Stomach (tissue), 4 donors: ENCODE measurements at regions not wholly inside any gene's neighbourhood (a gene's known extent, or its start where the extent isn't known, plus 50 kb on each side); places are given as distances from the start of the nearest gene placed in this dataset.

Experiments
- POLR2A ChIP-seq, 4 donors: fragments of 450-650 bp; IDR thresholded peaks; one replicate each; pipeline ENCODE4 v1.6.1; 2016; ENCODE audit warnings: antibody characterized with exemption in 4 of 4, control low read depth in 2 of 4, mild to moderate bottlenecking in 1 of 4, moderate library complexity in 1 of 4
- TF ChIP-seq, protein P1 (sequence below), 7 experiments: fragments of 450-650 bp in 4 of 7; fragments of 200-600 bp in 3 of 7; sonication (generic) in 3 of 7; IDR thresholded peaks; one replicate each; pipeline ENCODE4 v1.5.1; 2016 to 2019; ENCODE audit warnings: antibody characterized with exemption in 7 of 7, control low read depth in 2 of 7, mild to moderate bottlenecking in 1 of 7

DNA sequence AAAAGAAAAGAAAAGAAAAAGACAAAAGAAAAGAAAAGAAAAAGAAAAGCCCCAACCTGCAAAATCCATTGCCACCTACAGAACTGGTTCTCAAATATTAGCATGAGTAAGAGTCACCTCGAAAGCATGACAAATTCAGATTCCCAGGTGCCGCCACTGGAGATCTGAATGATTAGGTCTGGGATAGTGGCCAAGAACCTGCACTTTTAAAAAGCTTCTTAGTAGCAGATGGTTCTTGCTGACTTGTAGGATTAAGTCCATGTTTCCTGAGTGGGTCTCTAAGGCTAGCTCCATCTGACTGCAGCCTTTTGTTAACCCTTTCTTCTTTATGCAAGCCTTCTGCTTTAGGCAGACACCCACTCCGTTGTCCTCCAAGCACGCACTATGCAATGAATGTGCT lies 178.5 kb upstream of the CDH18 start:
- TF ChIP-seq, protein P1, sequence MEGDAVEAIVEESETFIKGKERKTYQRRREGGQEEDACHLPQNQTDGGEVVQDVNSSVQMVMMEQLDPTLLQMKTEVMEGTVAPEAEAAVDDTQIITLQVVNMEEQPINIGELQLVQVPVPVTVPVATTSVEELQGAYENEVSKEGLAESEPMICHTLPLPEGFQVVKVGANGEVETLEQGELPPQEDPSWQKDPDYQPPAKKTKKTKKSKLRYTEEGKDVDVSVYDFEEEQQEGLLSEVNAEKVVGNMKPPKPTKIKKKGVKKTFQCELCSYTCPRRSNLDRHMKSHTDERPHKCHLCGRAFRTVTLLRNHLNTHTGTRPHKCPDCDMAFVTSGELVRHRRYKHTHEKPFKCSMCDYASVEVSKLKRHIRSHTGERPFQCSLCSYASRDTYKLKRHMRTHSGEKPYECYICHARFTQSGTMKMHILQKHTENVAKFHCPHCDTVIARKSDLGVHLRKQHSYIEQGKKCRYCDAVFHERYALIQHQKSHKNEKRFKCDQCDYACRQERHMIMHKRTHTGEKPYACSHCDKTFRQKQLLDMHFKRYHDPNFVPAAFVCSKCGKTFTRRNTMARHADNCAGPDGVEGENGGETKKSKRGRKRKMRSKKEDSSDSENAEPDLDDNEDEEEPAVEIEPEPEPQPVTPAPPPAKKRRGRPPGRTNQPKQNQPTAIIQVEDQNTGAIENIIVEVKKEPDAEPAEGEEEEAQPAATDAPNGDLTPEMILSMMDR (IDR thresholded peaks at IDR 0.05) = no peak
- no peak for TF ChIP-seq POLR2A (IDR thresholded peaks at IDR 0.05)
